ENCODE measurements at regions not wholly inside any gene's neighbourhood (a gene's known extent, or its start where the extent isn't known, plus 50 kb on each side); places are given as distances from the start of the nearest gene placed in this dataset.
"Not testable (repeated sequence)": the region's sequence is repeated elsewhere in the genome, so short reads cannot be mapped to it uniquely, and the experiment has no call there.

- no peak for DNase-seq (ENCODE audit: low spot score in 2 of 2)
- H3K36me3 Mint-ChIP-seq, result no peaks in the 10 kb centered on the region
- no peak for ATAC-seq
- H3K27ac Mint-ChIP-seq, result no peak overlapping the region
- H3K9me3 Mint-ChIP-seq, result no peaks in the 10 kb centered on the region
- H3K4me3 Mint-ChIP-seq, result no peak overlapping the region
- H3K4me1 Mint-ChIP-seq, result no peaks in the 10 kb centered on the region
These were observed 103.7 kb upstream of the IFNG-AS1 start for GRCh38 chr12:67885375-67886169.

- ATAC-seq, result no peak
- no peaks in the 10 kb centered on the region for H3K9me3 Mint-ChIP-seq
- H3K27ac Mint-ChIP-seq, result no peak overlapping the region
- no peak overlapping the region for H3K4me3 Mint-ChIP-seq
- DNase-seq (ENCODE audit: low spot score in 2 of 2), result no peak
- H3K4me1 Mint-ChIP-seq, result peaks cover 6% of the 10 kb centered on the region
- H3K36me3 Mint-ChIP-seq, result no peaks in the 10 kb centered on the region
These were observed 102.2 kb upstream of the IFNG-AS1 start for GRCh38 chr12:67887065-67887464.

GRCh38 chr12:67889931-67890330, 99.3 kb upstream of the IFNG-AS1 start:
- no peaks in the 10 kb centered on the region for H3K36me3 Mint-ChIP-seq
- no peaks in the 10 kb centered on the region for H3K9me3 Mint-ChIP-seq
- DNase-seq (ENCODE audit: low spot score in 2 of 2), result no peak
- H3K27ac Mint-ChIP-seq, result no peak overlapping the region
- H3K4me1 Mint-ChIP-seq, result peaks cover 6% of the 10 kb centered on the region
- no peak for ATAC-seq
- H3K4me3 Mint-ChIP-seq, result no peak overlapping the region

- H3K4me1 Mint-ChIP-seq, result peaks cover 6% of the 10 kb centered on the region
- no peak for ATAC-seq
- DNase-seq (ENCODE audit: low spot score in 2 of 2), result no peak
- no peak overlapping the region for H3K27ac Mint-ChIP-seq
- no peak overlapping the region for H3K4me3 Mint-ChIP-seq
- no peaks in the 10 kb centered on the region for H3K9me3 Mint-ChIP-seq
- H3K36me3 Mint-ChIP-seq, result no peaks in the 10 kb centered on the region
These were observed 98.5 kb upstream of the IFNG-AS1 start for GRCh38 chr12:67890726-67891258.

GRCh38 chr12:67891596-67891995, 97.7 kb upstream of the IFNG-AS1 start:
- Mint-ChIP-seq H3K4me1 (peaks cover 6% of the 10 kb centered on the region), H3K9me3 (no peaks in the 10 kb centered on the region), H3K27ac (no peak overlapping the region), H3K36me3 (no peaks in the 10 kb centered on the region), H3K4me3 (no peak overlapping the region)
- ATAC-seq (no peak), DNase-seq (ENCODE audit: low spot score in 2 of 2) (no peak)

GRCh38 chr12:67892259-67893021, 96.8 kb upstream of the IFNG-AS1 start:
- DNase-seq (ENCODE audit: low spot score in 2 of 2) (no peak), ATAC-seq (no peak)
- peaks cover 6% of the 10 kb centered on the region for H3K4me1 Mint-ChIP-seq
- no peak overlapping the region for H3K27ac Mint-ChIP-seq
- H3K9me3 Mint-ChIP-seq, result no peaks in the 10 kb centered on the region
- no peak overlapping the region for H3K4me3 Mint-ChIP-seq
- H3K36me3 Mint-ChIP-seq, result no peaks in the 10 kb centered on the region

GRCh38 chr12:67893022-67893580, 96.1 kb upstream of the IFNG-AS1 start:
- no peak overlapping the region for H3K27ac Mint-ChIP-seq
- no peaks in the 10 kb centered on the region for H3K36me3 Mint-ChIP-seq
- peaks cover 6% of the 10 kb centered on the region for H3K4me1 Mint-ChIP-seq
- H3K9me3 Mint-ChIP-seq, result no peaks in the 10 kb centered on the region
- ATAC-seq, result no peak
- H3K4me3 Mint-ChIP-seq, result no peak overlapping the region
- DNase-seq (ENCODE audit: low spot score in 2 of 2), result no peak

- H3K4me3 Mint-ChIP-seq; ATAC-seq; DNase-seq (ENCODE audit: low spot score in 2 of 2); H3K36me3 Mint-ChIP-seq; H3K27ac Mint-ChIP-seq; H3K9me3 Mint-ChIP-seq; H3K4me1 Mint-ChIP-seq: not testable (repeated sequence)
These were observed 88.8 kb upstream of the IFNG-AS1 start for GRCh38 chr12:67900418-67900817.

- Mint-ChIP-seq H3K4me1 (no peaks in the 10 kb centered on the region), H3K9me3 (no peaks in the 10 kb centered on the region), H3K4me3 (no peak overlapping the region), H3K36me3 (no peaks in the 10 kb centered on the region), H3K27ac (no peak overlapping the region)
- ATAC-seq (no peak), DNase-seq (ENCODE audit: low spot score in 2 of 2) (no peak)
These were observed 80.1 kb upstream of the IFNG-AS1 start for GRCh38 chr12:67909091-67909531.

GRCh38 chr12:67909681-67910080, 79.6 kb upstream of the IFNG-AS1 start:
- Mint-ChIP-seq H3K4me1 (no peaks in the 10 kb centered on the region), H3K9me3 (no peaks in the 10 kb centered on the region), H3K36me3 (no peaks in the 10 kb centered on the region), H3K27ac (no peak overlapping the region), H3K4me3 (no peak overlapping the region)
- ATAC-seq (no peak), DNase-seq (ENCODE audit: low spot score in 2 of 2) (no peak)

- no peaks in the 10 kb centered on the region for H3K9me3 Mint-ChIP-seq
- no peaks in the 10 kb centered on the region for H3K36me3 Mint-ChIP-seq
- DNase-seq (ENCODE audit: low spot score in 2 of 2), result no peak
- no peak overlapping the region for H3K27ac Mint-ChIP-seq
- H3K4me3 Mint-ChIP-seq, result no peak overlapping the region
- H3K4me1 Mint-ChIP-seq, result no peaks in the 10 kb centered on the region
- no peak for ATAC-seq
These were observed 78.6 kb upstream of the IFNG-AS1 start for GRCh38 chr12:67910360-67911274.

GRCh38 chr12:67911275-67911600, 78.0 kb upstream of the IFNG-AS1 start:
- no peaks in the 10 kb centered on the region for H3K36me3 Mint-ChIP-seq
- ATAC-seq (no peak), DNase-seq (ENCODE audit: low spot score in 2 of 2) (no peak)
- H3K27ac Mint-ChIP-seq, result no peak overlapping the region
- no peaks in the 10 kb centered on the region for H3K4me1 Mint-ChIP-seq
- H3K4me3 Mint-ChIP-seq, result no peak overlapping the region
- no peaks in the 10 kb centered on the region for H3K9me3 Mint-ChIP-seq

GRCh38 chr12:67911789-67912188, 77.5 kb upstream of the IFNG-AS1 start:
- Mint-ChIP-seq H3K27ac (no peak overlapping the region), H3K36me3 (no peaks in the 10 kb centered on the region), H3K4me1 (no peaks in the 10 kb centered on the region), H3K9me3 (no peaks in the 10 kb centered on the region), H3K4me3 (no peak overlapping the region)
- DNase-seq (ENCODE audit: low spot score in 2 of 2), result no peak
- no peak for ATAC-seq

- Mint-ChIP-seq H3K9me3 (no peaks in the 10 kb centered on the region), H3K4me1 (no peaks in the 10 kb centered on the region), H3K27ac (no peak overlapping the region), H3K36me3 (no peaks in the 10 kb centered on the region), H3K4me3 (no peak overlapping the region)
- no peak for DNase-seq (ENCODE audit: low spot score in 2 of 2)
- ATAC-seq, result no peak
These were observed 73.9 kb upstream of the IFNG-AS1 start for GRCh38 chr12:67915335-67915851.

All from stimulated activated effector memory CD8-positive, alpha-beta T cell treated with anti-CD3 and anti-CD28 coated beads, Interleukin-12 subunit alpha, Interleukin-12 subunit beta, amount 100 ng/mL, for 72 hours (primary cell).